GM23338 (cell line): ENCODE measurements at regions not wholly inside any gene's neighbourhood (a gene's known extent, or its start where the extent isn't known, plus 50 kb on each side); places are given as distances from the start of the nearest gene placed in this dataset.

Source experiments
- ATAC-seq: fragments of 200-7000 bp; cut with Tn5 transposase; 3 replicates; pipeline ENCODE4 v1.9.1; 2020
- DNase-seq: peaks from one replicate; pipeline ENCODE4 v3.0.0-alpha.2; 2015; ENCODE audit warnings: low spot score
- H2AFZ ChIP-seq: fragments of 200-600 bp; sonication (generic); 2 replicates; pipeline ENCODE4 v1.8.0; 2016; ENCODE audit warnings: antibody characterized with exemption, mild to moderate bottlenecking, moderate library complexity
- H3F3A ChIP-seq: fragments of 200-600 bp; sonication (generic); replicated peaks from 2 replicates; pipeline ENCODE4 v1.8.0; 2017; ENCODE audit warnings: antibody characterized with exemption, mixed run types, low read depth
- H3K27ac ChIP-seq: fragments of 200-600 bp; sonication (generic); 2 replicates; pipeline ENCODE4 v1.6.1; 2016; ENCODE audit warnings: low read depth
- H3K27me3 ChIP-seq: fragments of 200-600 bp; sonication (generic); 2 replicates; pipeline ENCODE4 v1.8.0; 2016; ENCODE audit warnings: mild to moderate bottlenecking, mixed run types, moderate library complexity; ENCODE audit not compliant: insufficient read depth
- H3K36me3 ChIP-seq: fragments of 200-600 bp; sonication (generic); 2 replicates; pipeline ENCODE4 v1.8.0; 2016; ENCODE audit warnings: mild to moderate bottlenecking; ENCODE audit not compliant: insufficient read depth
- H3K4me1 ChIP-seq: fragments of 200-600 bp; sonication (generic); 2 replicates; pipeline ENCODE4 v1.8.0; 2016; ENCODE audit warnings: mild to moderate bottlenecking, moderate library complexity; ENCODE audit not compliant: insufficient read depth
- H3K4me2 ChIP-seq: fragments of 200-600 bp; sonication (generic); 2 replicates; pipeline ENCODE4 v1.7.1; 2017; ENCODE audit warnings: mixed run types
- H3K4me3 ChIP-seq: fragments of 200-600 bp; sonication (generic); 2 replicates; pipeline ENCODE4 v1.6.1; 2016; ENCODE audit warnings: mixed run types
- H3K79me2 ChIP-seq: fragments of 200-600 bp; sonication (generic); replicated peaks from 2 replicates; pipeline ENCODE4 v1.8.0; 2017; ENCODE audit warnings: mild to moderate bottlenecking; ENCODE audit not compliant: insufficient read depth
- H3K9me2 ChIP-seq: fragments of 200-600 bp; sonication (generic); 2 replicates; pipeline ENCODE4 v1.8.0; 2017; ENCODE audit not compliant: insufficient read depth
- H4K20me1 ChIP-seq: fragments of 200-600 bp; sonication (generic); replicated peaks from 2 replicates; pipeline ENCODE4 v1.8.0; 2017; ENCODE audit warnings: mild to moderate bottlenecking; ENCODE audit not compliant: insufficient read depth
- H3K27ac Mint-ChIP-seq: 2 replicates; pipeline ENCODE4 v1.8.0; 2020; ENCODE audit warnings: inconsistent platforms, mild to moderate bottlenecking, moderate library complexity, mixed read lengths
- H3K27me3 Mint-ChIP-seq: 3 replicates; pipeline ENCODE4 v1.8.0; 2022; ENCODE audit warnings: low read depth, mild to moderate bottlenecking, moderate library complexity, mixed read lengths, inconsistent platforms; ENCODE audit not compliant: insufficient read depth, poor library complexity
- H3K36me3 Mint-ChIP-seq: 3 replicates; pipeline ENCODE4 v1.8.0; 2021; ENCODE audit warnings: low read depth, mild to moderate bottlenecking, inconsistent platforms, moderate library complexity, mixed read lengths
- H3K4me1 Mint-ChIP-seq: 3 replicates; pipeline ENCODE4 v1.8.0; 2020; ENCODE audit warnings: mild to moderate bottlenecking, inconsistent platforms, mixed read lengths
- H3K4me3 Mint-ChIP-seq: 3 replicates; pipeline ENCODE4 v1.8.0; 2021; ENCODE audit warnings: moderate library complexity, mild to moderate bottlenecking, inconsistent platforms, mixed read lengths
- H3K9me3 Mint-ChIP-seq: 3 replicates; pipeline ENCODE4 v1.8.0; 2020; ENCODE audit warnings: moderate library complexity, mild to moderate bottlenecking, inconsistent platforms, mixed read lengths
- CREB1 ChIP-seq: fragments of 250-450 bp; sonication (Bioruptor Pico); IDR thresholded peaks from 2 replicates; pipeline ENCODE4 v1.5.0; 2020; ENCODE audit warnings: low read depth, mild to moderate bottlenecking, moderate library complexity
- EZH2 ChIP-seq: fragments of 200-600 bp; sonication (generic); IDR thresholded peaks from one replicate; pipeline ENCODE4 v1.8.0; 2017; ENCODE audit warnings: antibody characterized with exemption, mild to moderate bottlenecking, low read depth; ENCODE audit not compliant: unreplicated experiment
- EZH2phosphoT487 ChIP-seq: fragments of 200-600 bp; sonication (generic); IDR thresholded peaks from one replicate; pipeline ENCODE4 v1.8.1; 2018; ENCODE audit warnings: antibody characterized with exemption; ENCODE audit not compliant: unreplicated experiment
- NANOG ChIP-seq: IDR thresholded peaks from 2 replicates; pipeline ENCODE4 v1.6.1; 2016; ENCODE audit warnings: antibody characterized with exemption, borderline replicate concordance
- POLR2AphosphoS5 ChIP-seq: IDR thresholded peaks from 2 replicates; pipeline ENCODE4 v1.6.1; 2016; ENCODE audit warnings: antibody characterized with exemption, low read depth
- REST ChIP-seq: IDR thresholded peaks from one replicate; pipeline ENCODE4 v1.6.1; 2018; ENCODE audit warnings: antibody characterized with exemption; ENCODE audit not compliant: unreplicated experiment
- STAT1 ChIP-seq: IDR thresholded peaks from one replicate; pipeline ENCODE4 v1.6.1; 2016; ENCODE audit warnings: antibody characterized with exemption; ENCODE audit not compliant: unreplicated experiment
- TF ChIP-seq, protein P1 (sequence below): IDR thresholded peaks from 2 replicates; pipeline ENCODE4 v1.6.1; 2016; ENCODE audit warnings: antibody characterized with exemption
- TF ChIP-seq, protein P2 (sequence below), 2 experiments: fragments of 200-600 bp in 1 of 2; sonication (generic) in 1 of 2; conservative IDR thresholded peaks; 2 replicates each; pipeline versions ENCODE4 v1.5.1 to v1.6.1; 2016 to 2017; ENCODE audit warnings: antibody characterized with exemption in 2 of 2, low read depth in 2 of 2, mild to moderate bottlenecking in 2 of 2, moderate library complexity in 1 of 2

DNA sequence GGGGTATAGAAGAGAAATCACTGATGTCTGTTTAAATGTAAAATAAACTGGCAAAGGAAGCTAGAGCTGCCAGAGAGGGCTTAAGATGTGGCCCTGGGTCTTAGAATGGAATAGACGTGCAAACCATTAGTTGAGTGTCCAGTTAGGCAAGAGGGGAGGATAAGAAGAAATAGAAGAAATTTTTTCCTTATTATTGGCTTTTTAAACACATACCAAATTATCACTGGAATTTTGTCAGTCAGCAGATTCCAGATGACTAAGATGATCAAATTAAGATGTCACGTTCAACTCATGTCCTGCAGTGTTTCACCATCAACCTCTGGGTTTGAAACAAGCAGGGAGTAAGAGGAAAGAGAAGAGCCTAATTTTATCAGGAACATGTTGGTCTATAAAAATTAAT lies 71.6 kb upstream of the C1orf21 start (continued):
- TF ChIP-seq, protein P1, sequence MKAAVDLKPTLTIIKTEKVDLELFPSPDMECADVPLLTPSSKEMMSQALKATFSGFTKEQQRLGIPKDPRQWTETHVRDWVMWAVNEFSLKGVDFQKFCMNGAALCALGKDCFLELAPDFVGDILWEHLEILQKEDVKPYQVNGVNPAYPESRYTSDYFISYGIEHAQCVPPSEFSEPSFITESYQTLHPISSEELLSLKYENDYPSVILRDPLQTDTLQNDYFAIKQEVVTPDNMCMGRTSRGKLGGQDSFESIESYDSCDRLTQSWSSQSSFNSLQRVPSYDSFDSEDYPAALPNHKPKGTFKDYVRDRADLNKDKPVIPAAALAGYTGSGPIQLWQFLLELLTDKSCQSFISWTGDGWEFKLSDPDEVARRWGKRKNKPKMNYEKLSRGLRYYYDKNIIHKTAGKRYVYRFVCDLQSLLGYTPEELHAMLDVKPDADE, result no peak
- TF ChIP-seq REST (no peak), POLR2AphosphoS5 (no peak), EZH2phosphoT487 (no peak), STAT1 (no peak)

GRCh38 chr1:184319879-184320278 lies 67.0 kb upstream of the C1orf21 start:
- H3K4me1 Mint-ChIP-seq, result peaks cover 25% of the 10 kb centered on the region
- no peak for ATAC-seq

GRCh38 chr1:184322253-184322652 lies 64.6 kb upstream of the C1orf21 start:
- Mint-ChIP-seq H3K4me1 (peaks cover 18% of the 10 kb centered on the region; the same call in 2 of the 3 replicates), H3K27me3 (no peaks in the 10 kb centered on the region), H3K36me3 (no peaks in the 10 kb centered on the region), H3K4me3 (no peak overlapping the region), H3K27ac (no peak overlapping the region), H3K9me3 (no peaks in the 10 kb centered on the region)
- ATAC-seq (peak; percentile 83), DNase-seq (peak; percentile 54)
- H3K27me3 ChIP-seq, result no peaks in the 10 kb centered on the region
- H3F3A ChIP-seq, result no peaks in the 10 kb centered on the region
- H3K9me2 ChIP-seq, result no peaks in the 10 kb centered on the region
- H3K36me3 ChIP-seq, result no peaks in the 10 kb centered on the region
- no peak overlapping the region for H2AFZ ChIP-seq
- peak overlapping the region; percentile 39 for H3K4me2 ChIP-seq
- H3K4me3 ChIP-seq, result no peak overlapping the region
- no peaks in the 10 kb centered on the region for H3K79me2 ChIP-seq
- H3K27ac ChIP-seq, result no peak overlapping the region
- no peaks in the 10 kb centered on the region for H4K20me1 ChIP-seq
- H3K4me1 ChIP-seq, result peaks cover 23% of the 10 kb centered on the region
- TF ChIP-seq, protein P1, result no peak
- TF ChIP-seq, protein P2, sequence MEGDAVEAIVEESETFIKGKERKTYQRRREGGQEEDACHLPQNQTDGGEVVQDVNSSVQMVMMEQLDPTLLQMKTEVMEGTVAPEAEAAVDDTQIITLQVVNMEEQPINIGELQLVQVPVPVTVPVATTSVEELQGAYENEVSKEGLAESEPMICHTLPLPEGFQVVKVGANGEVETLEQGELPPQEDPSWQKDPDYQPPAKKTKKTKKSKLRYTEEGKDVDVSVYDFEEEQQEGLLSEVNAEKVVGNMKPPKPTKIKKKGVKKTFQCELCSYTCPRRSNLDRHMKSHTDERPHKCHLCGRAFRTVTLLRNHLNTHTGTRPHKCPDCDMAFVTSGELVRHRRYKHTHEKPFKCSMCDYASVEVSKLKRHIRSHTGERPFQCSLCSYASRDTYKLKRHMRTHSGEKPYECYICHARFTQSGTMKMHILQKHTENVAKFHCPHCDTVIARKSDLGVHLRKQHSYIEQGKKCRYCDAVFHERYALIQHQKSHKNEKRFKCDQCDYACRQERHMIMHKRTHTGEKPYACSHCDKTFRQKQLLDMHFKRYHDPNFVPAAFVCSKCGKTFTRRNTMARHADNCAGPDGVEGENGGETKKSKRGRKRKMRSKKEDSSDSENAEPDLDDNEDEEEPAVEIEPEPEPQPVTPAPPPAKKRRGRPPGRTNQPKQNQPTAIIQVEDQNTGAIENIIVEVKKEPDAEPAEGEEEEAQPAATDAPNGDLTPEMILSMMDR (conservative IDR thresholded peaks at IDR 0.05; ENCODE audit: low read depth in 2 of 2), result no peak

More at GRCh38 chr1:184319879-184320278, 67.0 kb upstream of the C1orf21 start:
- no peak overlapping the region for H3K4me3 Mint-ChIP-seq
- peaks cover 24% of the 10 kb centered on the region for H3K4me1 ChIP-seq
- H3K36me3 ChIP-seq, result no peaks in the 10 kb centered on the region
- H3K9me2 ChIP-seq, result no peaks in the 10 kb centered on the region
- H2AFZ ChIP-seq, result peak overlapping the region; percentile 15; the same call in 1 of the 2 replicates
- H4K20me1 ChIP-seq, result no peaks in the 10 kb centered on the region
- no peak for DNase-seq
- H3K27me3 ChIP-seq, result no peaks in the 10 kb centered on the region
- no peak overlapping the region for H3K27ac Mint-ChIP-seq
- no peaks in the 10 kb centered on the region for H3K27me3 Mint-ChIP-seq
- H3K4me3 ChIP-seq, result no peak overlapping the region
- H3K4me2 ChIP-seq, result no peak overlapping the region
- H3F3A ChIP-seq, result no peaks in the 10 kb centered on the region
- no peaks in the 10 kb centered on the region for H3K9me3 Mint-ChIP-seq
- H3K27ac ChIP-seq, result no peak overlapping the region
- H3K79me2 ChIP-seq, result no peaks in the 10 kb centered on the region
- no peaks in the 10 kb centered on the region for H3K36me3 Mint-ChIP-seq
- TF ChIP-seq CREB1 (CRISPR knock-in tag) (no peak), POLR2AphosphoS5 (no peak), EZH2phosphoT487 (no peak), NANOG (no peak), EZH2 (no peak)
